Neural cell (in vitro differentiated cells): ENCODE measurements at regions not wholly inside any gene's neighbourhood (a gene's known extent, or its start where the extent isn't known, plus 50 kb on each side); places are given as distances from the start of the nearest gene placed in this dataset.
"Not testable (repeated sequence)": the region's sequence is repeated elsewhere in the genome, so short reads cannot be mapped to it uniquely, and the experiment has no call there.

Experiments
- H2AFZ ChIP-seq: fragments of 200-600, 300-800 bp; sonication (generic), shearing (Covaris generic); 2 replicates; pipeline ENCODE4 v1.6.0; 2014; ENCODE audit warnings: low read depth, mild to moderate bottlenecking, antibody characterized with exemption, low read length, moderate library complexity
- H3F3A ChIP-seq: fragments of 200-600 bp; shearing (Covaris generic); 2 replicates; pipeline ENCODE4 v1.6.1; 2016; ENCODE audit warnings: mild to moderate bottlenecking, moderate library complexity, mixed read lengths, antibody characterized with exemption, low read length; ENCODE audit not compliant: insufficient read depth, poor library complexity, severe bottlenecking
- H3K27ac ChIP-seq: fragments of 200-600, 300-800 bp; sonication (generic), shearing (Covaris generic); 2 replicates; pipeline ENCODE4 v1.5.1; 2014; ENCODE audit warnings: mild to moderate bottlenecking, low read length, moderate library complexity
- H3K27me3 ChIP-seq: fragments of 300-800, 200-600 bp; sonication (generic), shearing (Covaris generic); 2 replicates; pipeline ENCODE4 v1.6.0; 2014; ENCODE audit warnings: mild to moderate bottlenecking, low read depth, low read length, moderate library complexity; ENCODE audit not compliant: insufficient read depth
- H3K36me3 ChIP-seq: fragments of 300-800, 200-600 bp; sonication (generic), shearing (Covaris generic); 2 replicates; pipeline ENCODE4 v1.5.1; 2014; ENCODE audit warnings: mild to moderate bottlenecking, antibody characterized with exemption, low read length, moderate library complexity; ENCODE audit not compliant: insufficient read depth
- H3K4me2 ChIP-seq: fragments of 300-800, 200-600 bp; sonication (generic), shearing (Covaris generic); 2 replicates; pipeline ENCODE4 v1.6.0; 2014; ENCODE audit warnings: mild to moderate bottlenecking, low read length
- H3K4me3 ChIP-seq: fragments of 300-800, 200-600 bp; sonication (generic), shearing (Covaris generic); 2 replicates; pipeline ENCODE4 v1.5.1; 2014; ENCODE audit warnings: mild to moderate bottlenecking, low read length, moderate library complexity
- H3K79me2 ChIP-seq: fragments of 200-600 bp; shearing (Covaris generic); replicated peaks from 2 replicates; pipeline ENCODE4 v1.6.0; 2014; ENCODE audit warnings: mild to moderate bottlenecking, low read length, moderate library complexity; ENCODE audit not compliant: insufficient read depth
- H3K9ac ChIP-seq: fragments of 300-800, 200-600 bp; sonication (generic), shearing (Covaris generic); 2 replicates; pipeline ENCODE4 v1.6.1; 2016; ENCODE audit warnings: mild to moderate bottlenecking, low read length, mixed read lengths
- H3K9me2 ChIP-seq: fragments of 200-600 bp; shearing (Covaris generic); 2 replicates; pipeline ENCODE4 v1.6.1; 2016; ENCODE audit warnings: mild to moderate bottlenecking, low read length, mixed read lengths; ENCODE audit not compliant: insufficient read depth
- H3K9me3 ChIP-seq: fragments of 200-600, 300-800 bp; sonication (generic), shearing (Covaris generic); 2 replicates; pipeline ENCODE4 v1.6.1; 2016; ENCODE audit warnings: mild to moderate bottlenecking, mixed run types, low read length, moderate library complexity, mixed read lengths
- H4K20me1 ChIP-seq: fragments of 200-600 bp; shearing (Covaris generic); 2 replicates; pipeline ENCODE4 v1.6.1; 2016; ENCODE audit warnings: mild to moderate bottlenecking, mixed run types; ENCODE audit not compliant: insufficient read depth

DNA sequence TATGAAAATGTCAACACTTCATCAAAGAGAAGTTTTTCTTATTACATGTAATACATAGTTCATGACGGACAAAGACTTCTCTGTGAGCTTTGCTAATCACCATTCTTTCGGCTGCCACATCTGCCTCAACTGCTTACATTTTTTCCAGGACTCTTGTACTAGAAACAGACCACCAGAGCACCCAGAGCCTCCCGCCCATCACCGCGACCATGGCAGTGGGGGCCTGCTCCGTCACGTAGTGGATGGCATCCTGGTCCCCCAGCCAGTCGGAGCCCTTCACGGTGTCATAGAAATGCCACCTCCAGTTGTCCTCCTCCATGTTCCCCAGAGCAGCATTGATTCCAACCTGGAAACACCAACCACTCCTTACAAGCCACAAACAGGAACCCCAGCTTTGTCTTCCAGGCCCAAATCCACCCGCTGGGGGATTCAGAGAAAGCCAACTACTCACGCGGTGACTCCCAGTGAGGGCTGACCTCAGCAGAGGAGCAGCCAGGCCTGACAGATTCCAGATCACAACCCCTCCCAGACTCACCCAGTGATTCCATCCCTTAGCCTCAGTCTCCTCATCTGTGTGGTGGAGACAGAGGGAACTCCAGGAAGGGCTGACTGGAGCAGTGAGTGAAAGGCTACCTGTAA, 76.2 kb upstream of the TNK2 start:
- not testable (repeated sequence) for H3K27me3 ChIP-seq, H3F3A ChIP-seq, H2AFZ ChIP-seq, H3K9ac ChIP-seq, H3K9me3 ChIP-seq, H4K20me1 ChIP-seq, H3K9me2 ChIP-seq, H3K79me2 ChIP-seq, H3K4me2 ChIP-seq, H3K27ac ChIP-seq, H3K4me3 ChIP-seq, H3K36me3 ChIP-seq

DNA sequence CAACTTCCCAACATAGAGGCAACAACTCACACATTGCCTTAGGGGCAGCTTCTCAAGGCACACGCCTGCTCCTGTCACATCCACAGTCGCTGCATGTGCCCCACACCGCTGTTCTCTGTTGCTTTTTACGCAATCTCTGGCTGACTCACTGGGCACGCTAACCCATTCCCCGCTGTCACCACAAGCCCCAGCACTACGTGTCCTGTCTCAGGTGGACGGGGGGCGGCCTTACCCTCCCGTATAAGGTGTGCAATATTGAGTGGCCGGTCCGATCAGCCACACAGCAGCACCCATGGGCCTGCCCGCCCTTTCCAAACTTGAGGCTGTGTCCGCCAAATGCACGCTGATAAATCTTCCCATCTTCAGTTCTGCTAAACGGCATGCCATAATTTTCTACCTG, 75.5 kb upstream of the TNK2 start:
- H2AFZ ChIP-seq, H3K4me3 ChIP-seq, H3K79me2 ChIP-seq, H3K9me2 ChIP-seq, H3K4me2 ChIP-seq, H3F3A ChIP-seq, H3K27ac ChIP-seq, H3K9ac ChIP-seq, H4K20me1 ChIP-seq, H3K9me3 ChIP-seq, H3K27me3 ChIP-seq, H3K36me3 ChIP-seq: not testable (repeated sequence)

DNA sequence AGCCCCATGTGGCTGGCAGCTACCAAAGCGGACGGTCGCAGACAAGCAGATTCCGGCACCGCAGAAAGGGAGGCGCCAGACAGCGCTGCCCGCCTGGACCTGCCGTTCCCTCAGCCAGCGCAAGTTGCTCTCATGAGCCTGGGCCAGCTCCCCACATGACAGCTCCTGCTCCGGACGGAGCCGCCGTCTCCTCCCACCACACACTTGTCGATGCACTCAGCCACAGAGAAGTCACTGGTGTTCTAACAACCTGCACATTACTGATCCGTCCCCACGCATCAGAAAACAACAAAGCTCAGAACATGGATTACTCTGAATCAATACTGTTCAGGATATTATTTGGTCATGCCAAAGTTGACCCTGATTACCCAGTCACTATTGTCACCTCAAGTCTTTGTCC, 74.4 kb upstream of the TNK2 start:
- H3K36me3 ChIP-seq, H3K4me3 ChIP-seq, H3K9me2 ChIP-seq, H3F3A ChIP-seq, H3K9ac ChIP-seq, H4K20me1 ChIP-seq, H3K27me3 ChIP-seq, H3K27ac ChIP-seq, H3K4me2 ChIP-seq, H3K9me3 ChIP-seq, H3K79me2 ChIP-seq, H2AFZ ChIP-seq: not testable (repeated sequence)

- not testable (repeated sequence) for H3K9me3 ChIP-seq, H3K4me3 ChIP-seq, H2AFZ ChIP-seq, H3K36me3 ChIP-seq, H3K27me3 ChIP-seq, H3F3A ChIP-seq, H3K4me2 ChIP-seq, H3K9ac ChIP-seq, H3K27ac ChIP-seq, H3K9me2 ChIP-seq, H3K79me2 ChIP-seq, H4K20me1 ChIP-seq
These were observed 73.4 kb upstream of the TNK2 start for GRCh38 chr3:195981778-195982177.

DNA sequence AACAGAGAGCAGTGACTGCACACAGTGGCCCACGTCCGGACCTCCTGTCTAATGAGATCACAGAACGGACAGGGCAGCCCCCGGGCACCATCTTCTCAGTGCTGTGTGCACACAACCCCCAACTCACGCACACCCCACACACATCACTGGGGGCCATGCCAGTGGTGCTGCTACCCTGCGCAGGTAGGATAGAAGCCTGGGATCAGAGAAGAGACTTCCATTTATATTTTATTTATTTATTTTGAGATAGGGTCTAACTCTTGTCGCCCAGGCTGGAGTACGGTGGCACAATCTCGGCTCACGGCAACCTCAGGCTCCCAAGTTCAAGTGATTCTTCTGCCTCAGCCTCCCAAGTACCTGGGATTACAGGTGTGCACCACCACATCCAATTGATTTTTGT, 71.5 kb upstream of the TNK2 start:
- not testable (repeated sequence) for H2AFZ ChIP-seq, H3K27ac ChIP-seq, H3K9me2 ChIP-seq, H3K79me2 ChIP-seq, H3K4me3 ChIP-seq, H3F3A ChIP-seq, H3K27me3 ChIP-seq, H3K9me3 ChIP-seq, H4K20me1 ChIP-seq, H3K4me2 ChIP-seq, H3K9ac ChIP-seq, H3K36me3 ChIP-seq

DNA sequence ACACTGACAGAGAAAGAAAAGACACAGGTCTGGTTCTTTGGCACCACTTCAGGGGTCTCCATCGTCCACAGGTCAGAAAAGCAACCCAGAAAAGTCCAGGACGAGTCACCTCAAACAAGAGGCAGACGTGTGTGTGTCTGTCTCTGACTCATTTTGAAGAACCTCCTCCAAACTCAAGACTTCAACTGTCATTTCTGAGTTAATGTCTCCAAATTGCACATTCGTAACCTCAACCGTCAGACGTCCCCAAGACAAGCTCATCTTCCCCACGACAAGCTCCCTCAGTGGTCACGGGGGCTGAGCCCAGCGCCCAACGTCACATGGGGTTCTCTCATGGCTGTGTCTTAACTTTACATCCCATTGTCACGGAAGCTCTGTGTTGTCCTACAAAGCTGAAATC, 70.2 kb upstream of the TNK2 start:
- not testable (repeated sequence) for H3K4me2 ChIP-seq, H3K9ac ChIP-seq, H3K36me3 ChIP-seq, H3K9me3 ChIP-seq, H2AFZ ChIP-seq, H3K27ac ChIP-seq, H3F3A ChIP-seq, H3K79me2 ChIP-seq, H4K20me1 ChIP-seq, H3K27me3 ChIP-seq, H3K4me3 ChIP-seq, H3K9me2 ChIP-seq

DNA sequence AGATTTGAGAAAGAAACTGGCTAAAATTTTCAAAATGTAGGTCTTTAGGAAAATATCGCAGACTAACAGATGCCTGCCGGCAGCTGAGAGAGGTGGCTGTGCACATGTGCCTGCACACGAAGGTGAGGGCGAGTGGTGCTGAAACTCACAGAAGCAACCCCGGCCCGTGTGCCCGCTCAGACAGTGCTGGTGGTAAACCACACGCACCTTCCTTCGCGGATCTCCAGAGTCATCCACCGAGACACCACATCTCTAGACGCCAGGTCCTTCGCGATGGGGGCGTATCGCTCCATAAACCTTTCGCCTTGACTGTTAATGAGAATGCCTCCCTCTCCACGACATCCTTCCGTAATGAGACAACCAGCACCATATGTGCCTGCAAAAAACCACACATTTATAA, 68.5 kb upstream of the TNK2 start:
- H2AFZ ChIP-seq, H3F3A ChIP-seq, H3K9ac ChIP-seq, H3K36me3 ChIP-seq, H3K4me3 ChIP-seq, H3K4me2 ChIP-seq, H3K27ac ChIP-seq, H3K9me3 ChIP-seq, H3K79me2 ChIP-seq, H4K20me1 ChIP-seq, H3K9me2 ChIP-seq, H3K27me3 ChIP-seq: not testable (repeated sequence)

DNA sequence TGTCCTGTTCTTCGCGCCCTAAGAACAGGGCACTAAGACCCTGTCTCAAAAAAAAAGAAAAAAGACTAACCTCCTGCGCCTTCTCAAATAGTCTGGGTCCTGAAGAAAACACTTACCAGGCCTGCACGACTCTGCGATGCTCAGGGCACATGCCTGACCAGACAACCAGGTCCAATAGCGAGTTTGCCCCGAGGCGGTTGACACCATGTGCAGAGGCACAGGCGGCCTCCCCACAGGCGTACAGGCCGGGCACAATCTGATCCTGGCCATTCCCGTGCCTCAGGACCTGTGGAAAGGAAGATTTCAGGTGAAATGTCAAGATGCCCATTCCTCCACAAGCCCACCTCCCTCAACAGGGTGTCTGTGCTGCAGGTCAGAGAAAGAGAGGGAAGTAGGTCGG, 65.9 kb upstream of the TNK2 start:
- not testable (repeated sequence) for H3K79me2 ChIP-seq, H3K4me2 ChIP-seq, H4K20me1 ChIP-seq, H3K9me3 ChIP-seq, H3K27me3 ChIP-seq, H3F3A ChIP-seq, H2AFZ ChIP-seq, H3K27ac ChIP-seq, H3K4me3 ChIP-seq, H3K9me2 ChIP-seq, H3K36me3 ChIP-seq, H3K9ac ChIP-seq
